ENCODE measurements at regions not wholly inside any gene's neighbourhood (a gene's known extent, or its start where the extent isn't known, plus 50 kb on each side); places are given as distances from the start of the nearest gene placed in this dataset.

- no peak for TF ChIP-seq POLR2A (IDR thresholded peaks at IDR 0.05; ENCODE audit: extremely low read depth, insufficient read length)
- TF ChIP-seq CTCF (IDR thresholded peaks at IDR 0.05; ENCODE audit: low read depth, low read length), result no peak
- TF ChIP-seq MAX (IDR thresholded peaks at IDR 0.05; ENCODE audit: low read depth, low read length), result no peak
- TF ChIP-seq MYC (IDR thresholded peaks at IDR 0.05; ENCODE audit: low read depth, low read length), result no peak
Observed at GRCh38 chr3:178059836-178060235, 476.4 kb upstream of the KCNMB2 start.
